Activated CD4-positive, alpha-beta T cell treated with anti-CD3 and anti-CD28 coated beads, Interleukin-2, Interleukin-6, amounts not matched to agents 100 ng/mL and 50 ng/mL, durations not matched to agents 16 hours and 8 hours (primary cell): ENCODE measurements at regions not wholly inside any gene's neighbourhood (a gene's known extent, or its start where the extent isn't known, plus 50 kb on each side); places are given as distances from the start of the nearest gene placed in this dataset.

Experiments used
- DNase-seq: peaks from one replicate; pipeline ENCODE4 v3.0.0-alpha.2; 2020

DNA sequence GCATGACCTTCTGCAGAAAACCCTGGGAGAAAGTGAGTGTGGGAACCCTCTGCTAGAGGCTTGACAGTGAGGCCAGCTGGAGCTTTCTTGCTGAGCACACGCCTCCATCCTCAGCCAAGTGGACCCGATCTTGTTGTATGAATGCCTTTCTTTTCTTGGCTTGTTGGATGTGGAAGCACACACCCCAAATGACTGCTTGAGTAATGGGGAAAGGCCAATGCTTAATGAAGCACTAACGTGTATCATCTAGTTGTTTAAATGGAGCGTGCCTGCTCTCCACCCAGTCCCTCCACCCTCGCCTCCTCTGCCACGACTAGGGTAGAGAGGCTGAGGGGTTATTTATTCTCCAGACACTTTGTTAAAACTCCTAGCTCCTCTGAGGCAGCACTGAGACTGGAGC lies 54.3 kb upstream of the IKBKE start:
- no peak for DNase-seq

DNA sequence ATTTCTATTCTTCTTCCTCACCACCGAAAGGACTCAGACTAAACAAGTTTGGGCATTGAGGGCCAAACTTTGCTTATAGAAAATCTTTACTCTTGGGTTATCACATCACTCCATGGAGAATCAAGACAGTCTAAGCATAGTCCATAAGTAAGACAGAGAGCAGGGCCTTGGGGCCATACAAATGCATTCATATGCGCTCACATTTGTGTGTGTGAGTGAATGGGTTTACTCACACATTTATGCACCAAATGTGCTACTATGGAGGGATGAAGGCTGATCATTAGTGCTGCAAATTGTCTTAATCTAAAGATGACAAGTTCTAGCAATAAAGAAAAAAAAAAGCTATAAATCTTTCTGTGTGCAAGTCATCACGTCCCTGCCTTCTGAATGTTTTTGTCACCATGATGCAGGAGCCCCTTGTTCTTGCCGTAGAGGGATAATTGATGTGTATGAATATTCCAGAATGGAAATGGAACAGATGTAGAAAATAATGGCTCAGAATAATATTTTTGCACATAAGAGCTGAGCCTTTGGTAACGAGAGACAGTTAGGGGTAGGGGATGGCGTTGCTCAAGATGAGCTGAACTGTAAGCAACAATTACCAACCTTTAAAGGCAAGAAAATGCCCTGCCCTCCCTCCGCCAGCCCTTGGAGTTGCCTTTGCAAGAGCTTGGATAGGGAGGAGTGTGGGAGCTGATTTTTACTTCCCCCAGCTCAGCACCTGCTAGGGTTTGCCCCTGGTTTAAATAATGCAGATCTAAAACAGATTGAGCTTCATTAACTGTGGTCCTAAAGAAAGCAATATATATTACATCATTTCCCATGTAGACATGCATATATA lies 52.3 kb upstream of the IKBKE start:
- no peak for DNase-seq

DNA sequence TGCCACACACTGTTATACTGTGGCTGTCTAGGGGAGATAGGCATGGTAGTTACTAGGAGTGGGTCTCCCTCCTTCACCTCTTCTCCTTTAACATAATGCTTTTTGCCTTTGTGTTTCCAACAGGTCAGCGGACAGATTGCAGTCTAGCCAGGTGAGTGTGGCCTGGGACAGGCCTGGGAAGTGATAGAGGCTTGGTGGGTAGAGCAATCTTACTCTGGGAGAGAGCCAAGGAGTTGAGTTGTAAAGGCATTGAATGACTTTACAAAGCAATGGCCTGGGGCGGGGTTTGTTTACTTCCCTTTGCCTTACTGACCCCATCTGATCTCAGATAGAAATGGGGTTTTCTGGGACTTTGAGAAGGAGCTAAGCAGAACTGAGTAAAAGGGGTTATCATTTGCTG lies 51.0 kb upstream of the IKBKE start:
- no peak for DNase-seq

- no peak for DNase-seq
Measured at GRCh38 chr1:206419783-206420182, 50.5 kb upstream of the IKBKE start.

GRCh38 chr1:206420471-206420870 lies 49.8 kb upstream of the IKBKE start:
- no peak for DNase-seq
